ENCODE measurements at regions not wholly inside any gene's neighbourhood (a gene's known extent, or its start where the extent isn't known, plus 50 kb on each side); places are given as distances from the start of the nearest gene placed in this dataset.

GRCh38 chr3:72678867-72679266 lies 169.4 kb downstream of the SHQ1 start:
- no peaks in the 10 kb centered on the region for H3K36me3 ChIP-seq (ENCODE audit: low read depth, missing control alignments)
- WGBS, 2 donors: 91 to 97% methylated on average over 6 of the region's 6 CpGs
- no peak overlapping the region for H3K27ac ChIP-seq
- intact Hi-C loops (cut with DNase I; ENCODE audit: low total_unique reads): no loop called here
- no peak overlapping the region for H3K4me3 ChIP-seq
- no peaks in the 10 kb centered on the region for H3K27me3 ChIP-seq
- H3K4me1 ChIP-seq: no peaks in the 10 kb centered on the region
- TF ChIP-seq POLR2A (IDR thresholded peaks at IDR 0.05): no peak
- no peak for TF ChIP-seq CTCF (IDR thresholded peaks at IDR 0.05)
- H3K9me3 ChIP-seq: no peaks in the 10 kb centered on the region
- no peak for DNase-seq

- Histone ChIP-seq H3K9me3 (no peaks in the 10 kb centered on the region), H3K27me3 (no peaks in the 10 kb centered on the region), H3K4me1 (no peaks in the 10 kb centered on the region), H3K36me3 (ENCODE audit: low read depth, missing control alignments) (no peaks in the 10 kb centered on the region), H3K27ac (no peak overlapping the region), H3K4me3 (no peak overlapping the region)
- DNase-seq: no peak
- 84 to 87% methylated on average over 3 of the region's 3 CpGs for WGBS, 2 donors
- TF ChIP-seq POLR2A (IDR thresholded peaks at IDR 0.05) (no peak), CTCF (IDR thresholded peaks at IDR 0.05) (no peak)
- intact Hi-C loops (cut with DNase I; ENCODE audit: low total_unique reads): no loop called here
Measured at GRCh38 chr3:72678380-72678779, 169.9 kb downstream of the SHQ1 start.

GRCh38 chr3:72675243-72675642 lies 173.0 kb downstream of the SHQ1 start:
- 73% methylated on average over 1 of the region's 1 CpG for WGBS, 2 donors
- DNase-seq: no peak
- Histone ChIP-seq H3K27ac (no peak overlapping the region), H3K4me3 (no peak overlapping the region), H3K9me3 (no peaks in the 10 kb centered on the region), H3K27me3 (no peaks in the 10 kb centered on the region), H3K36me3 (ENCODE audit: low read depth, missing control alignments) (no peaks in the 10 kb centered on the region), H3K4me1 (no peaks in the 10 kb centered on the region)
- no peak for TF ChIP-seq CTCF (IDR thresholded peaks at IDR 0.05)
- no peak for TF ChIP-seq POLR2A (IDR thresholded peaks at IDR 0.05)
- intact Hi-C loops (cut with DNase I; ENCODE audit: low total_unique reads): no loop called here

- DNase-seq: no peak
- TF ChIP-seq POLR2A (IDR thresholded peaks at IDR 0.05) (no peak), CTCF (IDR thresholded peaks at IDR 0.05) (no peak)
- no peaks in the 10 kb centered on the region for H3K9me3 ChIP-seq
- 87 to 90% methylated on average over 4 to 7 of the region's 7 CpGs for WGBS, 2 donors
- H3K4me3 ChIP-seq: no peak overlapping the region
- no peaks in the 10 kb centered on the region for H3K36me3 ChIP-seq (ENCODE audit: low read depth, missing control alignments)
- no peaks in the 10 kb centered on the region for H3K4me1 ChIP-seq
- H3K27ac ChIP-seq: no peak overlapping the region
- intact Hi-C loops (cut with DNase I; ENCODE audit: low total_unique reads): no loop called here
- no peaks in the 10 kb centered on the region for H3K27me3 ChIP-seq
Measured at GRCh38 chr3:72673011-72673771, 175.1 kb downstream of the SHQ1 start.

GRCh38 chr3:72669224-72669623 lies 179.0 kb downstream of the SHQ1 start:
- no peak for DNase-seq
- H3K9me3 ChIP-seq: no peaks in the 10 kb centered on the region
- no peak overlapping the region for H3K27ac ChIP-seq
- 84 to 85% methylated on average over 2 of the region's 2 CpGs for WGBS, 2 donors
- H3K4me3 ChIP-seq: no peak overlapping the region
- no peaks in the 10 kb centered on the region for H3K36me3 ChIP-seq (ENCODE audit: low read depth, missing control alignments)
- H3K27me3 ChIP-seq: no peaks in the 10 kb centered on the region
- no peak for TF ChIP-seq POLR2A (IDR thresholded peaks at IDR 0.05)
- no peak for TF ChIP-seq CTCF (IDR thresholded peaks at IDR 0.05)
- H3K4me1 ChIP-seq: no peaks in the 10 kb centered on the region
- intact Hi-C loops (cut with DNase I; ENCODE audit: low total_unique reads): no loop called here

Measured in testis (tissue), 2 donors.